ENCODE measurements at regions not wholly inside any gene's neighbourhood (a gene's known extent, or its start where the extent isn't known, plus 50 kb on each side); places are given as distances from the start of the nearest gene placed in this dataset.

- Histone ChIP-seq H2AFZ (ENCODE audit: low read depth) (no peak overlapping the region), H3K27ac (no peak overlapping the region), H4K20me1 (ENCODE audit: insufficient read depth) (no peaks in the 10 kb centered on the region), H3K36me3 (ENCODE audit: insufficient read depth) (no peaks in the 10 kb centered on the region), H3K4me2 (no peak overlapping the region), H3K9ac (no peak overlapping the region), H3K4me3 (IDR thresholded peaks at IDR 0.05; ENCODE audit: insufficient read depth, low read depth, low read length) (no peak overlapping the region), H3K79me2 (ENCODE audit: insufficient read depth, low read depth) (no peaks in the 10 kb centered on the region), H3K27me3 (ENCODE audit: insufficient read depth, low read depth) (no peaks in the 10 kb centered on the region), H3K4me1 (ENCODE audit: low read depth, poor library complexity, severe bottlenecking) (no peaks in the 10 kb centered on the region)
- TF ChIP-seq CTCF (conservative IDR thresholded peaks at IDR 0.05; ENCODE audit: low read depth, low read length): no peak
Observed at GRCh38 chr6:122248001-122248669, 151.3 kb upstream of the HSF2 start.

- no peak for TF ChIP-seq CTCF (conservative IDR thresholded peaks at IDR 0.05; ENCODE audit: low read depth, low read length)
- Histone ChIP-seq H3K9ac (no peak overlapping the region), H4K20me1 (ENCODE audit: insufficient read depth) (no peaks in the 10 kb centered on the region), H3K4me1 (ENCODE audit: low read depth, poor library complexity, severe bottlenecking) (no peaks in the 10 kb centered on the region), H3K79me2 (ENCODE audit: insufficient read depth, low read depth) (no peaks in the 10 kb centered on the region), H3K36me3 (ENCODE audit: insufficient read depth) (no peaks in the 10 kb centered on the region), H3K27ac (no peak overlapping the region), H2AFZ (ENCODE audit: low read depth) (no peak overlapping the region), H3K27me3 (ENCODE audit: insufficient read depth, low read depth) (no peaks in the 10 kb centered on the region), H3K4me3 (IDR thresholded peaks at IDR 0.05; ENCODE audit: insufficient read depth, low read depth, low read length) (no peak overlapping the region), H3K4me2 (no peak overlapping the region)
Observed at GRCh38 chr6:122248844-122249243, 150.6 kb upstream of the HSF2 start.

GRCh38 chr6:122258839-122259238 is 140.6 kb upstream of the HSF2 start:
- no peak overlapping the region for H3K9ac ChIP-seq
- H3K79me2 ChIP-seq (ENCODE audit: insufficient read depth, low read depth): no peaks in the 10 kb centered on the region
- TF ChIP-seq CTCF (conservative IDR thresholded peaks at IDR 0.05; ENCODE audit: low read depth, low read length): no peak
- H3K36me3 ChIP-seq (ENCODE audit: insufficient read depth): no peaks in the 10 kb centered on the region
- H4K20me1 ChIP-seq (ENCODE audit: insufficient read depth): no peaks in the 10 kb centered on the region
- H2AFZ ChIP-seq (ENCODE audit: low read depth): no peak overlapping the region
- H3K4me3 ChIP-seq (IDR thresholded peaks at IDR 0.05; ENCODE audit: insufficient read depth, low read depth, low read length): no peak overlapping the region
- no peaks in the 10 kb centered on the region for H3K4me1 ChIP-seq (ENCODE audit: low read depth, poor library complexity, severe bottlenecking)
- H3K4me2 ChIP-seq: no peak overlapping the region
- no peak overlapping the region for H3K27ac ChIP-seq
- no peaks in the 10 kb centered on the region for H3K27me3 ChIP-seq (ENCODE audit: insufficient read depth, low read depth)

GRCh38 chr6:122264557-122264956 is 134.9 kb upstream of the HSF2 start:
- Histone ChIP-seq H3K27me3 (ENCODE audit: insufficient read depth, low read depth) (no peaks in the 10 kb centered on the region), H3K4me3 (IDR thresholded peaks at IDR 0.05; ENCODE audit: insufficient read depth, low read depth, low read length) (no peak overlapping the region), H3K4me2 (no peak overlapping the region)

More at GRCh38 chr6:122264557-122264956, 134.9 kb upstream of the HSF2 start:
- TF ChIP-seq CTCF (conservative IDR thresholded peaks at IDR 0.05; ENCODE audit: low read depth, low read length): no peak
- Histone ChIP-seq H3K27ac (no peak overlapping the region), H3K4me1 (ENCODE audit: low read depth, poor library complexity, severe bottlenecking) (no peaks in the 10 kb centered on the region), H3K9ac (no peak overlapping the region), H3K36me3 (ENCODE audit: insufficient read depth) (no peaks in the 10 kb centered on the region), H4K20me1 (ENCODE audit: insufficient read depth) (no peaks in the 10 kb centered on the region), H2AFZ (ENCODE audit: low read depth) (no peak overlapping the region), H3K79me2 (ENCODE audit: insufficient read depth, low read depth) (no peaks in the 10 kb centered on the region)
